ENCODE measurements at regions not wholly inside any gene's neighbourhood (a gene's known extent, or its start where the extent isn't known, plus 50 kb on each side); places are given as distances from the start of the nearest gene placed in this dataset.

GRCh38 chr10:116006508-116006907 is 266.5 kb downstream of the GFRA1 start:
- DNase-seq (ENCODE audit: low read depth) = no peak
- TF ChIP-seq CTCF (IDR thresholded peaks at IDR 0.05; ENCODE audit: control insufficient read depth, extremely low read depth, insufficient read depth) = no peak
- H3K4me3 ChIP-seq (ENCODE audit: low read depth, low read length) = no peak overlapping the region

GRCh38 chr10:116005301-116005700 is 267.7 kb downstream of the GFRA1 start:
- TF ChIP-seq CTCF (IDR thresholded peaks at IDR 0.05; ENCODE audit: control insufficient read depth, extremely low read depth, insufficient read depth) = no peak
- DNase-seq (ENCODE audit: low read depth) = no peak
- no peak overlapping the region for H3K4me3 ChIP-seq (ENCODE audit: low read depth, low read length)

GRCh38 chr10:116002735-116003134 is 270.3 kb downstream of the GFRA1 start:
- TF ChIP-seq CTCF (IDR thresholded peaks at IDR 0.05; ENCODE audit: control insufficient read depth, extremely low read depth, insufficient read depth) = no peak
- DNase-seq (ENCODE audit: low read depth) = no peak
- no peak overlapping the region for H3K4me3 ChIP-seq (ENCODE audit: low read depth, low read length)

- DNase-seq (ENCODE audit: low read depth) = no peak
- no peak for TF ChIP-seq CTCF (IDR thresholded peaks at IDR 0.05; ENCODE audit: control insufficient read depth, extremely low read depth, insufficient read depth)
- no peak overlapping the region for H3K4me3 ChIP-seq (ENCODE audit: low read depth, low read length)
Observed at GRCh38 chr10:116001976-116002375, 271.0 kb downstream of the GFRA1 start.

GRCh38 chr10:116001262-116001857 is 271.6 kb downstream of the GFRA1 start:
- no peak for TF ChIP-seq CTCF (IDR thresholded peaks at IDR 0.05; ENCODE audit: control insufficient read depth, extremely low read depth, insufficient read depth)
- peak; percentile 6 for DNase-seq (ENCODE audit: low read depth)
- no peak overlapping the region for H3K4me3 ChIP-seq (ENCODE audit: low read depth, low read length)

DNA sequence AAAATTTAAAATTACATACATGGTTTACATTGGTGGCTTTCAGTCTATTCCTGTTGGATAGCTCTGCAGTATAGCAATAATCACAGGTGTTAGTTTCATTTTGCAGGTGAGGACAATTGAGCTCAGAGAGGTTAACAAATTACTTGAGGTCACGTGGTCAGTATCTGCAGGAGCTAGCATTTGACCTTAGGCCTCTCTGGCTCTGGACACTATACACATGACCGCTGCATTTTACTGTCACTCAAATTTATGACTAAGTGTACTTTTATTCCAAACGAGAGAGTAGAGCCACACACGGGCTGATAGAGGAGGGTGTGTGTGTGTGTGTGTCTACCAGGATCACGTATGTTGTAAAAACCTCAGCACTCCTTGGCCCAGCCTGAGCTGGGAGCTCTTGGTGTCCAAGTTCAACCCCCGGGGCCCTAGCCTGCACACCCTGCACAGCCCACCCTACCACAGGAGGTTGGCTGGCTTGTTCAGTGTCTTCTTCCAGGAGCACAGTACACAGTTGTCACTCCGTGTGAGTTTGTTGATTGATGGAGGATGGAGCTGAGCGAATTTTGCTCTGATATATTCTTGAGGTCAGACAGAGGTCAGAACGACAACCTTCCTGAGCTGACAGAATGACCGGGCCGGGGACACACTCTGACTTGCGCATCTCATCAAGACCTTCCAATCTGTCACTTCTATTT is 272.7 kb downstream of the GFRA1 start:
- no peak overlapping the region for H3K4me3 ChIP-seq (ENCODE audit: low read depth, low read length)
- TF ChIP-seq CTCF (IDR thresholded peaks at IDR 0.05; ENCODE audit: control insufficient read depth, extremely low read depth, insufficient read depth) = no peak
- DNase-seq (ENCODE audit: low read depth) = no peak

Measured in LNCaP clone FGC (cell line).